HepG2 (cell line): ENCODE measurements at regions not wholly inside any gene's neighbourhood (a gene's known extent, or its start where the extent isn't known, plus 50 kb on each side); places are given as distances from the start of the nearest gene placed in this dataset.

ENCODE experiments used
- ARID2 ChIP-seq: sonication (generic); formaldehyde crosslinking; IDR thresholded peaks from 2 replicates; pipeline ENCODE4 v1.8.1; 2022; ENCODE audit warnings: mild to moderate bottlenecking, missing genetic modification reagents, borderline replicate concordance
- CEBPB ChIP-seq: IDR thresholded peaks from 2 replicates; pipeline ENCODE4 v1.6.1; 2011; ENCODE audit warnings: low read depth, low read length, improper control_type of control experiment, borderline replicate concordance
- CEBPG ChIP-seq: IDR thresholded peaks from 2 replicates; pipeline ENCODE4 v1.6.1; 2016
- CHD2 ChIP-seq: IDR thresholded peaks from 2 replicates; pipeline ENCODE4 v1.6.1; 2011; ENCODE audit warnings: low read depth, low read length, improper control_type of control experiment
- ETV5 ChIP-seq: IDR thresholded peaks from 2 replicates; pipeline ENCODE4 v1.6.1; 2018; ENCODE audit warnings: missing biosample characterization, missing genetic modification reagents, inconsistent platforms, borderline replicate concordance
- FOSL2 ChIP-seq: sonication (generic); formaldehyde crosslinking; IDR thresholded peaks from 2 replicates; pipeline ENCODE4 v1.4.0; 2020; ENCODE audit warnings: missing genetic modification reagents
- FOXA3 ChIP-seq: IDR thresholded peaks from 2 replicates; pipeline ENCODE4 v1.6.1; 2016; ENCODE audit warnings: missing genetic modification reagents, missing compliant biosample characterization
- FOXP1 ChIP-seq, 2 experiments: fragments of 450-650 bp in 1 of 2; IDR thresholded peaks; 2 replicates each; pipeline ENCODE4 v1.6.1; 2017 to 2018; ENCODE audit warnings: antibody characterized with exemption in 1 of 2
- GATAD1 ChIP-seq: IDR thresholded peaks from 2 replicates; pipeline ENCODE4 v1.6.1; 2016; ENCODE audit warnings: missing genetic modification reagents, missing compliant biosample characterization
- HOXD1 ChIP-seq: sonication (generic); formaldehyde crosslinking; IDR thresholded peaks from 2 replicates; pipeline ENCODE4 v1.5.0; 2020; ENCODE audit warnings: missing genetic modification reagents
- IRF2 ChIP-seq: IDR thresholded peaks from 2 replicates; pipeline ENCODE4 v1.6.1; 2018; ENCODE audit warnings: missing genetic modification reagents, missing compliant biosample characterization
- MIER3 ChIP-seq: IDR thresholded peaks from 2 replicates; pipeline ENCODE4 v1.6.1; 2016; ENCODE audit warnings: missing compliant biosample characterization, borderline replicate concordance
- RARG ChIP-seq: sonication (generic); formaldehyde crosslinking; IDR thresholded peaks from 2 replicates; pipeline ENCODE4 v1.4.0; 2020; ENCODE audit warnings: low read depth, mild to moderate bottlenecking, missing genetic modification reagents
- SAP130 ChIP-seq: IDR thresholded peaks from 2 replicates; pipeline ENCODE4 v1.6.1; 2016; ENCODE audit warnings: low read depth
- SOX13 ChIP-seq, 3 experiments: fragments of 450-650 bp in 1 of 3; sonication (generic) in 1 of 3; formaldehyde crosslinking in 1 of 3; IDR thresholded peaks in 2 of 3; conservative IDR thresholded peaks in 1 of 3; 2 replicates each; pipeline versions ENCODE4 v1.5.0 to v1.6.1; 2016 to 2020; ENCODE audit warnings: antibody characterized with exemption in 1 of 3, mild to moderate bottlenecking in 1 of 3, missing compliant biosample characterization in 1 of 3, missing genetic modification reagents in 1 of 3, moderate library complexity in 1 of 3
- ZNF331 ChIP-seq: sonication (generic); formaldehyde crosslinking; IDR thresholded peaks from 2 replicates; pipeline ENCODE4 v1.4.0; 2020; ENCODE audit warnings: missing genetic modification reagents
- ZNF501 ChIP-seq: sonication (generic); formaldehyde crosslinking; IDR thresholded peaks from 2 replicates; pipeline ENCODE4 v1.5.1; 2020; ENCODE audit warnings: mild to moderate bottlenecking, moderate library complexity, missing genetic modification reagents
- ZNF720 ChIP-seq: sonication (generic); formaldehyde crosslinking; IDR thresholded peaks from 2 replicates; pipeline ENCODE4 v1.4.0; 2020; ENCODE audit warnings: missing genetic modification reagents
- ZNF878 ChIP-seq: sonication (generic); formaldehyde crosslinking; IDR thresholded peaks from 2 replicates; pipeline ENCODE4 v1.8.1; 2023; ENCODE audit warnings: mild to moderate bottlenecking, missing genetic modification reagents, moderate library complexity
- TF ChIP-seq, protein P1 (sequence below): conservative IDR thresholded peaks from 2 replicates; pipeline ENCODE4 v1.6.1; 2018; ENCODE audit warnings: missing genetic modification reagents
- TF ChIP-seq, protein P2 (sequence below): sonication (generic); formaldehyde crosslinking; IDR thresholded peaks from 2 replicates; pipeline ENCODE4 v1.4.0; 2020; ENCODE audit warnings: low read depth, mild to moderate bottlenecking, missing genetic modification reagents
- TF ChIP-seq, protein P3 (sequence below): sonication (generic); formaldehyde crosslinking; IDR thresholded peaks from 2 replicates; pipeline ENCODE4 v1.5.0; 2020; ENCODE audit warnings: mild to moderate bottlenecking, missing genetic modification reagents
- TF ChIP-seq, protein P4 (sequence below): IDR thresholded peaks from 2 replicates; pipeline ENCODE4 v1.4.0; 2020; ENCODE audit warnings: mild to moderate bottlenecking, missing genetic modification reagents

DNA sequence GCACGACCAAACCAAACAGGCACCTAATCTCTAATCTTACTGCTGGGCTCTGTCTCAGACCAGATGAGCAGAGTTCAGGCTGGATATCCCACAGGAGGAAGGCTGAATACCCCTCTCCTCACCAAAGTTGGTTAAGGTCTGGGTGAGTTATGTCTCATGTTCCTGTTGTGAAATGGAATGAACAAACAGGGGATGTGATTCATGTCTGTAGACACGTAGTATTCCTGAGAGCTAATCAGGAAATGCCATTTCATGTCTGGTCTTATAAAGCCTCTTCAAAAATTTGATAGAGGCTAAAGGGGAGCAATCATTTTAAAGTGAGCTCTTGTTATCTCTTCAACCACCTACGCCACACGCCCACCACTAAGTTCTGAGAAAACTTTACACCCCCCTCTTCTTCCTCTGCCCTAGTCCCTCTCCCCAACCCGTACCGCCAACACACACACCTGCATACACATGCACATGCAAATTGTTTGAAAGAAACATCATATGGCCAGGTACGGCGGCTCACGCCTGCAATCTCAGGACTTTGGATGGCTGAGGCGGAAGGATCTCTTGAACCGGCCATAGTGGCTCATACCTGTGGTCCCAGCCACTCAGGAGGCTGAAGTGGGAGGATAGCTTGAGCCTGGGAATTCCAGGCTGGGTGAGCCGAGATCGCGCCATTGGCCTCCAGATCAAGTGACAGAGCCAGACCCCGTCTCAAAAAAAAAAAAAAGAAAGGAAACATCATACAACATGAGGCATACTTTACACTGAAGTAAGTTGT lies 69.8 kb upstream of the RAI14 start (continued):
- TF ChIP-seq GATAD1 (no peak), IRF2 (CRISPR knock-in tag) (0 out of 2 replicates have a peak, but pooled peaks have one; percentile 8), FOSL2 (peak; percentile 73), ZNF501 (CRISPR knock-in tag) (no peak), FOXA3 (peak; percentile 33; the same call in 1 of the 2 replicates), ARID2 (CRISPR knock-in tag) (no peak), ZNF720 (CRISPR knock-in tag) (no peak), CHD2 (no peak), SOX13 (IDR thresholded peaks at IDR 0.05) (no peak), SOX13 (CRISPR knock-in tag; conservative IDR thresholded peaks at IDR 0.05 in 1 of 2, IDR thresholded peaks at IDR 0.05 in 1 of 2) (0 out of 4 replicates have a peak, but pooled peaks of 1 of the 2 experiments have one; percentile 7), FOXP1 (IDR thresholded peaks at IDR 0.05) (no peak), FOXP1 (CRISPR knock-in tag; IDR thresholded peaks at IDR 0.05) (peak; percentile 48), MIER3 (CRISPR knock-in tag) (0 out of 2 replicates have a peak, but pooled peaks have one; percentile 31), CEBPB (peak; percentile 70; the same call in 1 of the 2 replicates), ZNF878 (CRISPR knock-in tag) (no peak), HOXD1 (CRISPR knock-in tag) (no peak), ZNF331 (no peak), RARG (CRISPR knock-in tag) (no peak), ETV5 (peak; percentile 53; the same call in 1 of the 2 replicates), CEBPG (peak; percentile 70), SAP130 (0 out of 2 replicates have a peak, but pooled peaks have one; percentile 21)
- TF ChIP-seq, protein P1, sequence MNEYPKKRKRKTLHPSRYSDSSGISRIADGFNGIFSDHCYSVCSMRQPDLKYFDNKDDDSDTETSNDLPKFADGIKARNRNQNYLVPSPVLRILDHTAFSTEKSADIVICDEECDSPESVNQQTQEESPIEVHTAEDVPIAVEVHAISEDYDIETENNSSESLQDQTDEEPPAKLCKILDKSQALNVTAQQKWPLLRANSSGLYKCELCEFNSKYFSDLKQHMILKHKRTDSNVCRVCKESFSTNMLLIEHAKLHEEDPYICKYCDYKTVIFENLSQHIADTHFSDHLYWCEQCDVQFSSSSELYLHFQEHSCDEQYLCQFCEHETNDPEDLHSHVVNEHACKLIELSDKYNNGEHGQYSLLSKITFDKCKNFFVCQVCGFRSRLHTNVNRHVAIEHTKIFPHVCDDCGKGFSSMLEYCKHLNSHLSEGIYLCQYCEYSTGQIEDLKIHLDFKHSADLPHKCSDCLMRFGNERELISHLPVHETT (CRISPR knock-in tag) = no peak
- TF ChIP-seq, protein P2, sequence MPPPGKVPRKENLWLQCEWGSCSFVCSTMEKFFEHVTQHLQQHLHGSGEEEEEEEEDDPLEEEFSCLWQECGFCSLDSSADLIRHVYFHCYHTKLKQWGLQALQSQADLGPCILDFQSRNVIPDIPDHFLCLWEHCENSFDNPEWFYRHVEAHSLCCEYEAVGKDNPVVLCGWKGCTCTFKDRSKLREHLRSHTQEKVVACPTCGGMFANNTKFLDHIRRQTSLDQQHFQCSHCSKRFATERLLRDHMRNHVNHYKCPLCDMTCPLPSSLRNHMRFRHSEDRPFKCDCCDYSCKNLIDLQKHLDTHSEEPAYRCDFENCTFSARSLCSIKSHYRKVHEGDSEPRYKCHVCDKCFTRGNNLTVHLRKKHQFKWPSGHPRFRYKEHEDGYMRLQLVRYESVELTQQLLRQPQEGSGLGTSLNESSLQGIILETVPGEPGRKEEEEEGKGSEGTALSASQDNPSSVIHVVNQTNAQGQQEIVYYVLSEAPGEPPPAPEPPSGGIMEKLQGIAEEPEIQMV (CRISPR knock-in tag) = no peak
- TF ChIP-seq, protein P3, sequence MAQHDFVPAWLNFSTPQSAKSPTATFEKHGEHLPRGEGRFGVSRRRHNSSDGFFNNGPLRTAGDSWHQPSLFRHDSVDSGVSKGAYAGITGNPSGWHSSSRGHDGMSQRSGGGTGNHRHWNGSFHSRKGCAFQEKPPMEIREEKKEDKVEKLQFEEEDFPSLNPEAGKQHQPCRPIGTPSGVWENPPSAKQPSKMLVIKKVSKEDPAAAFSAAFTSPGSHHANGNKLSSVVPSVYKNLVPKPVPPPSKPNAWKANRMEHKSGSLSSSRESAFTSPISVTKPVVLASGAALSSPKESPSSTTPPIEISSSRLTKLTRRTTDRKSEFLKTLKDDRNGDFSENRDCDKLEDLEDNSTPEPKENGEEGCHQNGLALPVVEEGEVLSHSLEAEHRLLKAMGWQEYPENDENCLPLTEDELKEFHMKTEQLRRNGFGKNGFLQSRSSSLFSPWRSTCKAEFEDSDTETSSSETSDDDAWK (CRISPR knock-in tag) = no peak
- TF ChIP-seq, protein P4, sequence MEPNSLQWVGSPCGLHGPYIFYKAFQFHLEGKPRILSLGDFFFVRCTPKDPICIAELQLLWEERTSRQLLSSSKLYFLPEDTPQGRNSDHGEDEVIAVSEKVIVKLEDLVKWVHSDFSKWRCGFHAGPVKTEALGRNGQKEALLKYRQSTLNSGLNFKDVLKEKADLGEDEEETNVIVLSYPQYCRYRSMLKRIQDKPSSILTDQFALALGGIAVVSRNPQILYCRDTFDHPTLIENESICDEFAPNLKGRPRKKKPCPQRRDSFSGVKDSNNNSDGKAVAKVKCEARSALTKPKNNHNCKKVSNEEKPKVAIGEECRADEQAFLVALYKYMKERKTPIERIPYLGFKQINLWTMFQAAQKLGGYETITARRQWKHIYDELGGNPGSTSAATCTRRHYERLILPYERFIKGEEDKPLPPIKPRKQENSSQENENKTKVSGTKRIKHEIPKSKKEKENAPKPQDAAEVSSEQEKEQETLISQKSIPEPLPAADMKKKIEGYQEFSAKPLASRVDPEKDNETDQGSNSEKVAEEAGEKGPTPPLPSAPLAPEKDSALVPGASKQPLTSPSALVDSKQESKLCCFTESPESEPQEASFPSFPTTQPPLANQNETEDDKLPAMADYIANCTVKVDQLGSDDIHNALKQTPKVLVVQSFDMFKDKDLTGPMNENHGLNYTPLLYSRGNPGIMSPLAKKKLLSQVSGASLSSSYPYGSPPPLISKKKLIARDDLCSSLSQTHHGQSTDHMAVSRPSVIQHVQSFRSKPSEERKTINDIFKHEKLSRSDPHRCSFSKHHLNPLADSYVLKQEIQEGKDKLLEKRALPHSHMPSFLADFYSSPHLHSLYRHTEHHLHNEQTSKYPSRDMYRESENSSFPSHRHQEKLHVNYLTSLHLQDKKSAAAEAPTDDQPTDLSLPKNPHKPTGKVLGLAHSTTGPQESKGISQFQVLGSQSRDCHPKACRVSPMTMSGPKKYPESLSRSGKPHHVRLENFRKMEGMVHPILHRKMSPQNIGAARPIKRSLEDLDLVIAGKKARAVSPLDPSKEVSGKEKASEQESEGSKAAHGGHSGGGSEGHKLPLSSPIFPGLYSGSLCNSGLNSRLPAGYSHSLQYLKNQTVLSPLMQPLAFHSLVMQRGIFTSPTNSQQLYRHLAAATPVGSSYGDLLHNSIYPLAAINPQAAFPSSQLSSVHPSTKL (CRISPR knock-in tag) = peak; percentile 8; the same call in 1 of the 2 replicates
